Ovary (tissue), 3 donors: ENCODE measurements at regions not wholly inside any gene's neighbourhood (a gene's known extent, or its start where the extent isn't known, plus 50 kb on each side); places are given as distances from the start of the nearest gene placed in this dataset.

Experiments
- EP300 ChIP-seq: sonication (generic); formaldehyde crosslinking; IDR thresholded peaks from one replicate; pipeline ENCODE4 v1.6.1; 2017; ENCODE audit warnings: antibody characterized with exemption
- POLR2A ChIP-seq: fragments of 450-650 bp; IDR thresholded peaks from one replicate; pipeline ENCODE4 v1.6.1; 2017; ENCODE audit warnings: antibody characterized with exemption, mild to moderate bottlenecking, moderate library complexity
- TF ChIP-seq, protein P1 (sequence below), 3 donors: fragments of 450-650 bp in 2 of 3; fragments of 200-600 bp in 1 of 3; IDR thresholded peaks; one replicate each; pipeline versions ENCODE4 v1.5.1 to v1.8.0; 2016 to 2022; ENCODE audit warnings: antibody characterized with exemption in 3 of 3, mild to moderate bottlenecking in 1 of 3
- donor health status: DM: no; HTN: no; CAD: no.

GRCh38 chr1:87572891-87573290, 244.2 kb downstream of the LMO4 start:
- TF ChIP-seq, protein P1, sequence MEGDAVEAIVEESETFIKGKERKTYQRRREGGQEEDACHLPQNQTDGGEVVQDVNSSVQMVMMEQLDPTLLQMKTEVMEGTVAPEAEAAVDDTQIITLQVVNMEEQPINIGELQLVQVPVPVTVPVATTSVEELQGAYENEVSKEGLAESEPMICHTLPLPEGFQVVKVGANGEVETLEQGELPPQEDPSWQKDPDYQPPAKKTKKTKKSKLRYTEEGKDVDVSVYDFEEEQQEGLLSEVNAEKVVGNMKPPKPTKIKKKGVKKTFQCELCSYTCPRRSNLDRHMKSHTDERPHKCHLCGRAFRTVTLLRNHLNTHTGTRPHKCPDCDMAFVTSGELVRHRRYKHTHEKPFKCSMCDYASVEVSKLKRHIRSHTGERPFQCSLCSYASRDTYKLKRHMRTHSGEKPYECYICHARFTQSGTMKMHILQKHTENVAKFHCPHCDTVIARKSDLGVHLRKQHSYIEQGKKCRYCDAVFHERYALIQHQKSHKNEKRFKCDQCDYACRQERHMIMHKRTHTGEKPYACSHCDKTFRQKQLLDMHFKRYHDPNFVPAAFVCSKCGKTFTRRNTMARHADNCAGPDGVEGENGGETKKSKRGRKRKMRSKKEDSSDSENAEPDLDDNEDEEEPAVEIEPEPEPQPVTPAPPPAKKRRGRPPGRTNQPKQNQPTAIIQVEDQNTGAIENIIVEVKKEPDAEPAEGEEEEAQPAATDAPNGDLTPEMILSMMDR (IDR thresholded peaks at IDR 0.05): no peak
- TF ChIP-seq POLR2A (no peak), EP300 (no peak)
